K562 (cell line): ENCODE measurements at regions not wholly inside any gene's neighbourhood (a gene's known extent, or its start where the extent isn't known, plus 50 kb on each side); places are given as distances from the start of the nearest gene placed in this dataset.
A peak's percentile ranks its signal among the peaks of the same experiment; 100 is the strongest.

Source experiments
- ATAC-seq: fragments of 200-7000 bp; cut with Tn5 transposase; 3 replicates; pipeline ENCODE4 v1.9.1; 2020; ENCODE audit warnings: moderate library complexity
- BruUV-seq: library from RNA; stranded (reverse); fragments of 400-500 nt; replicated peaks from 2 replicates; lab custom pipeline; 2021; lab: Mats Ljungman, UMichigan
- CTCF ChIA-PET: fragments of 300-600 bp; formaldehyde crosslinking; extraction: SDS; loops from one replicate; lab custom pipeline; 2021; ENCODE audit warnings: low intra/inter-chr PET ratio; lab: Yijun Ruan, JAX
- POLR2A ChIA-PET: fragments of 300-600, 350-650 bp; sonication (Branson Sonifier 250); formaldehyde crosslinking; extraction: SDS; loops from one replicate; lab custom pipeline; 2021; ENCODE audit warnings: antibody characterized with exemption, inconsistent platforms; lab: Yijun Ruan, JAX
- DNase-seq, 4 experiments: peaks; one replicate each; pipeline versions ENCODE4 v3.0.0 to v3.0.0-alpha.2; 2011 to 2018; ENCODE audit warnings: low spot score in 3 of 4, mixed read lengths in 3 of 4; ENCODE audit errors: extremely low read depth in 1 of 4
- FAIRE-seq: peaks from 2 replicates; lab custom pipeline; 2011; peaks lifted over from hg19 to GRCh38; lab: Jason Lieb, UNC
- H2AFZ ChIP-seq: 2 replicates; pipeline ENCODE4 v1.6.0; 2011; ENCODE audit warnings: low read depth, low read length, control low read depth, inconsistent platforms
- H3K27ac ChIP-seq: fragments of 200-600 bp; 3 replicates; pipeline ENCODE4 v1.8.0; 2011; ENCODE audit warnings: low read depth, mild to moderate bottlenecking, control low read depth, inconsistent platforms, low read length, moderate library complexity, mixed read lengths; ENCODE audit errors: extremely low read depth
- H3K27me3 ChIP-seq, 2 experiments: fragments of 300-600 bp in 1 of 2; 2 replicates in 1 of 2; 3 replicates in 1 of 2; pipeline versions ENCODE4 v1.6.0 to v1.8.0; 2011; ENCODE audit warnings: inconsistent platforms in 2 of 2, low read length in 2 of 2, mild to moderate bottlenecking in 1 of 2, mixed read lengths in 1 of 2, moderate library complexity in 1 of 2; ENCODE audit not compliant: control insufficient read depth in 2 of 2, insufficient read depth in 2 of 2
- H3K36me3 ChIP-seq: fragments of 300-600 bp; 3 replicates; pipeline ENCODE4 v1.8.0; 2011; ENCODE audit warnings: mild to moderate bottlenecking, low read length, inconsistent platforms; ENCODE audit not compliant: control insufficient read depth, insufficient read depth
- H3K4me1 ChIP-seq, 2 experiments: fragments of 200-600 bp in 1 of 2; replicated peaks in 1 of 2; 2 replicates in 1 of 2; 3 replicates in 1 of 2; pipeline versions ENCODE4 v1.5.1 to v1.8.0; 2011; ENCODE audit warnings: inconsistent platforms in 2 of 2, low read length in 2 of 2, mild to moderate bottlenecking in 1 of 2, mixed read lengths in 1 of 2, moderate library complexity in 1 of 2; ENCODE audit not compliant: control insufficient read depth in 2 of 2, insufficient read depth in 2 of 2
- H3K4me2 ChIP-seq: 2 replicates; pipeline ENCODE4 v1.6.1; 2011; ENCODE audit warnings: low read length, control low read depth, inconsistent platforms, mixed read lengths; ENCODE audit not compliant: insufficient read depth
- H3K4me3 ChIP-seq: fragments of 200-600 bp; sonication (generic), shearing (Covaris generic); 2 replicates; pipeline ENCODE4 v1.5.1; 2016; ENCODE audit warnings: control low read depth, inconsistent platforms
- H3K79me2 ChIP-seq: fragments of 200-600 bp; 3 replicates; pipeline ENCODE4 v1.8.0; 2011; ENCODE audit warnings: low read length, inconsistent platforms; ENCODE audit not compliant: control insufficient read depth, insufficient read depth
- H3K9ac ChIP-seq, 2 experiments: 2 replicates each; pipeline versions ENCODE4 v1.6.0 to v1.6.1; 2011; ENCODE audit warnings: low read depth in 2 of 2, low read length in 2 of 2, control low read depth in 1 of 2, inconsistent platforms in 1 of 2, mild to moderate bottlenecking in 1 of 2, mixed read lengths in 1 of 2; ENCODE audit not compliant: insufficient read depth in 1 of 2
- H3K9me1 ChIP-seq: one replicate; pipeline ENCODE4 v1.6.0; 2011; ENCODE audit warnings: inconsistent platforms, mild to moderate bottlenecking, low read length, moderate library complexity; ENCODE audit not compliant: control insufficient read depth, insufficient read depth
- H3K9me3 ChIP-seq: replicated peaks from 2 replicates; pipeline ENCODE4 v1.5.1; 2011; ENCODE audit warnings: low read depth, low read length, inconsistent platforms; ENCODE audit not compliant: control insufficient read depth, insufficient read depth
- H4K20me1 ChIP-seq: replicated peaks from 2 replicates; pipeline ENCODE4 v1.6.1; 2011; ENCODE audit warnings: low read length, inconsistent platforms, mixed read lengths; ENCODE audit not compliant: control insufficient read depth, insufficient read depth
- HINFP ChIP-seq: fragments of 450-650 bp; conservative IDR thresholded peaks from 2 replicates; pipeline ENCODE4 v1.6.1; 2016; ENCODE audit warnings: missing genetic modification characterization, low read depth, mild to moderate bottlenecking, control low read depth, missing compliant biosample characterization
- PCBP2 ChIP-seq: fragments of 200-400 bp; formaldehyde crosslinking; IDR thresholded peaks from 2 replicates; pipeline ENCODE4 v1.6.1; 2018; ENCODE audit warnings: low read length, low read depth, mild to moderate bottlenecking, moderate library complexity; ENCODE audit not compliant: poor library complexity, severe bottlenecking
- RFX1 ChIP-seq: fragments of 450-650 bp; IDR thresholded peaks from 2 replicates; pipeline ENCODE4 v1.6.1; 2016; ENCODE audit warnings: mild to moderate bottlenecking, moderate library complexity
- WGBS: fragments of 100-300 bp; shearing (Covaris generic); methylation state at CpG from one replicate; pipeline ENCODE4 v1.1.6; 2016; ENCODE audit warnings: low coverage, mixed read lengths; ENCODE audit not compliant: insufficient coverage; ENCODE audit errors: missing lambda C conversion rate; 5-methylcytosine and 5-hydroxymethylcytosine counted together
- in situ Hi-C: fragments of 300-500 bp; cut with MboI; formaldehyde crosslinking; loops from 4 replicates; pipeline ENCODE4 v1.15.0; 2018; ENCODE audit warnings: inconsistent platforms, mixed read lengths
- intact Hi-C: fragments of 100-400 bp; cut with micrococcal nuclease; formaldehyde crosslinking; loops from 2 replicates; pipeline ENCODE4 v1.14.2; 2022

GRCh38 chr2:58669998-58670397 is 428.9 kb upstream of the FANCL start:
- Histone ChIP-seq H3K4me1 (peaks cover 4 to 23% of the 10 kb centered on the region in 2 experiments; a peak in 3 of 5 replicates), H3K36me3 (no peaks in the 10 kb centered on the region), H3K79me2 (no peaks in the 10 kb centered on the region), H3K27me3 (no peaks in the 10 kb centered on the region), H3K9me1 (no peaks in the 10 kb centered on the region), H3K27ac (no peak overlapping the region), H3K4me2 (no peak overlapping the region), H3K9me3 (peaks cover 3% of the 10 kb centered on the region; the same call in 1 of the 2 replicates), H3K9ac (no peak overlapping the region), H4K20me1 (no peaks in the 10 kb centered on the region), H2AFZ (no peak overlapping the region), H3K4me3 (no peak overlapping the region)
- CTCF ChIA-PET: no interaction called here
- ATAC-seq: no peak
- no peak for FAIRE-seq
- intact Hi-C loops (loop anchor here (5.0 kb wide), 1 partner anchor 63 kb away; no protein-coding TSS in a partner anchor), in situ Hi-C loops (no loop called here)
- TF ChIP-seq HINFP (tag): peak; percentile 48
- peak; percentile 69 for TF ChIP-seq RFX1
- TF ChIP-seq PCBP2: no peak
- no peak for DNase-seq
- WGBS: 74% methylated on average over 5 of the region's 5 CpGs
- no TSS peak for BruUV-seq
- POLR2A ChIA-PET: no interaction called here
